Upper lobe of right lung (tissue), 1 donor: ENCODE measurements at regions not wholly inside any gene's neighbourhood (a gene's known extent, or its start where the extent isn't known, plus 50 kb on each side); places are given as distances from the start of the nearest gene placed in this dataset.
A peak's percentile ranks its signal among the peaks of the same experiment; 100 is the strongest.
"Not testable (repeated sequence)": the region's sequence is repeated elsewhere in the genome, so short reads cannot be mapped to it uniquely, and the experiment has no call there.

Experiments used
- ATAC-seq: fragments of 200-7000 bp; cut with Tn5 transposase; one replicate; pipeline ENCODE4 v1.9.1; 2020; ENCODE audit warnings: mild to moderate bottlenecking, moderate library complexity
- DNase-seq: peaks from one replicate; pipeline ENCODE4 v3.0.0-alpha.2; 2020
- H3K27ac ChIP-seq: fragments of 200-600 bp; one replicate; pipeline ENCODE4 v1.8.0; 2022
- H3K27me3 ChIP-seq: fragments of 200-600 bp; one replicate; pipeline ENCODE4 v1.8.0; 2022; ENCODE audit warnings: mild to moderate bottlenecking
- H3K36me3 ChIP-seq: fragments of 200-600 bp; one replicate; pipeline ENCODE4 v1.8.0; 2022
- H3K4me1 ChIP-seq: fragments of 200-600 bp; one replicate; pipeline ENCODE4 v1.8.0; 2022
- H3K4me3 ChIP-seq: fragments of 200-600 bp; one replicate; pipeline ENCODE4 v1.8.0; 2022; ENCODE audit warnings: mild to moderate bottlenecking
- H3K9me3 ChIP-seq: fragments of 200-600 bp; one replicate; pipeline ENCODE4 v1.8.0; 2022
- CTCF ChIP-seq: fragments of 200-600 bp; IDR thresholded peaks from one replicate; pipeline ENCODE4 v1.8.0; 2022; ENCODE audit warnings: antibody characterized with exemption
- intact Hi-C: fragments of 100-400 bp; cut with DNase I; formaldehyde crosslinking; loops from one replicate; pipeline ENCODE4 v1.11.0; 2022
- donor health status: DM: no; HTN: yes; CAD: no; lungs with severe emphysema.

DNA sequence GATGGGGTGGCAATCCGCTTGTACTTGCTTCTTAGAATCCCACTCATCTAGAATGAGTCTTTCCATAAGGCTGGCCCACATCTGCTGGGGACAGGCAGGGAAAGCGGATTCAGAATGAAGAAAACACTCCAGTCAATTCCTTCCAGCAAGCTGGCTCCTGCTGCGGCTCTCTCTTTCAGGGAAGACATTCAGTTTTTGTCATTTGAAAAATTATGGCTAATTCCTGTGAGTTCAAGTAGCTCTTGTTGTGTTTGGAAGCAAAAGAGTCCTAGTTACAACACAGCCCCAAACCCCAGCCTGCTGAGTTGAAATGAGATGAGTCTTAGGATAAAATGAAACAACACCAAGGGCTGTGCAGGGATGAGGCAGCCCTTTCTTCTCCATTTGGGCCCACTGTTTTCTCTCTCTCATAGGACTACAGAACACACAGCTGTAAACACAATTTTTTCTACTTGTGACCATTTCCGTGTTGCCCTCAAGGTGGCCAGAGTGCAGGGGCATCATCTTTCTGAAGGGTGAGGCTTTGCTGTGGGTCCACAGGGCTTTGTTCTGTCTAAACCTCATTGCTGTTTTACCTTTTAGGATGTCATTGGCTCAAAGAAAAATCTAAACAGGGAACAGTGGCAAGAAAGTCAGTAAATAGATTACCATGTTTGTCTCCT, 90.8 kb upstream of the EEPD1 start:
- Histone ChIP-seq H3K36me3 (no peaks in the 10 kb centered on the region), H3K9me3 (no peaks in the 10 kb centered on the region), H3K4me3 (no peak overlapping the region), H3K4me1 (peaks cover 4% of the 10 kb centered on the region), H3K27ac (peak overlapping the region; percentile 47), H3K27me3 (no peaks in the 10 kb centered on the region)
- TF ChIP-seq CTCF = no peak
- ATAC-seq = no peak
- intact Hi-C loops = no loop called here
- DNase-seq = no peak

DNA sequence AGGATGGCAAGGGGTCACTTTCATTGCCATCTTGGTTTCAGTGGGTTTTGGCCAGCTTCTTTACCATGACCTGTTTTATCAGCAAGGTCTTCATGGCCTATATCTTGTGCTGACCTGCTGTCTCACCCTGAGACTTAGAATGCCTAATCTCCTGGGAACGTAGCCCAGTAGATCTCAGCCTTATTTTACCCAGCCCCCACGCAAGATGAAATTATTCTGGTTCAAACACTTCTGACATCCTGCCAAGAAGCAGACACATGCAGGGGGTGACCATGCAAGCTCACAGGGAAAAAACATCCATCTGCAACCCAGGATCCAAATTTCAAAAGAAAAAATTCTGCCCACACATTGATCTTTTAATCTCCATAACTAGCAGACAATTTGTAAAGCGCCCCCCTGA, 88.4 kb upstream of the EEPD1 start:
- no peak for TF ChIP-seq CTCF

GRCh38 chr7:36065563-36066342, 87.3 kb upstream of the EEPD1 start:
- H3K27me3 ChIP-seq, intact Hi-C loops, H3K4me1 ChIP-seq, H3K4me3 ChIP-seq, H3K27ac ChIP-seq, DNase-seq, ATAC-seq, H3K9me3 ChIP-seq, H3K36me3 ChIP-seq: not testable (repeated sequence)

More for the DNA sequence above, 88.4 kb upstream of the EEPD1 start:
- Histone ChIP-seq H3K4me1 (peaks cover 4% of the 10 kb centered on the region), H3K27me3 (no peaks in the 10 kb centered on the region), H3K27ac (no peak overlapping the region), H3K9me3 (no peaks in the 10 kb centered on the region), H3K4me3 (no peak overlapping the region), H3K36me3 (no peaks in the 10 kb centered on the region)
- intact Hi-C loops = no loop called here
- DNase-seq (no peak), ATAC-seq (no peak)

- intact Hi-C loops = no loop called here
- H3K4me1 ChIP-seq = peaks cover 4% of the 10 kb centered on the region
- no peaks in the 10 kb centered on the region for H3K27me3 ChIP-seq
- no peak overlapping the region for H3K4me3 ChIP-seq
- H3K36me3 ChIP-seq = no peaks in the 10 kb centered on the region
- H3K9me3 ChIP-seq = no peaks in the 10 kb centered on the region
- ATAC-seq (no peak), DNase-seq (no peak)
- H3K27ac ChIP-seq = no peak overlapping the region
- no peak for TF ChIP-seq CTCF
Measured at GRCh38 chr7:36066343-36066664, 86.8 kb upstream of the EEPD1 start.

- no peak for TF ChIP-seq CTCF
- H3K9me3 ChIP-seq = no peaks in the 10 kb centered on the region
- intact Hi-C loops = no loop called here
- H3K36me3 ChIP-seq = no peaks in the 10 kb centered on the region
- no peaks in the 10 kb centered on the region for H3K27me3 ChIP-seq
- no peak overlapping the region for H3K27ac ChIP-seq
- ATAC-seq (no peak), DNase-seq (no peak)
- no peaks in the 10 kb centered on the region for H3K4me1 ChIP-seq
- no peak overlapping the region for H3K4me3 ChIP-seq
Measured at GRCh38 chr7:36070230-36070629, 82.8 kb upstream of the EEPD1 start.

GRCh38 chr7:36071605-36072004, 81.4 kb upstream of the EEPD1 start:
- no peak for TF ChIP-seq CTCF
- Histone ChIP-seq H3K27me3 (no peaks in the 10 kb centered on the region), H3K4me3 (no peak overlapping the region), H3K27ac (no peak overlapping the region), H3K9me3 (no peaks in the 10 kb centered on the region), H3K36me3 (no peaks in the 10 kb centered on the region), H3K4me1 (no peaks in the 10 kb centered on the region)
- ATAC-seq (no peak), DNase-seq (no peak)
- intact Hi-C loops = no loop called here
